ENCODE measurements at regions not wholly inside any gene's neighbourhood (a gene's known extent, or its start where the extent isn't known, plus 50 kb on each side); places are given as distances from the start of the nearest gene placed in this dataset.

GRCh38 chr7:25923741-25924460 lies 228.1 kb upstream of the NFE2L3 start:
- in situ Hi-C loops (cut with HindIII; ENCODE audit: low sequenced_read_pairs), result no loop called here

GRCh38 chr7:25926009-25926408 lies 226.0 kb upstream of the NFE2L3 start:
- in situ Hi-C loops (cut with HindIII; ENCODE audit: low sequenced_read_pairs), result no loop called here

- in situ Hi-C loops (cut with HindIII; ENCODE audit: low sequenced_read_pairs), result no loop called here
These were observed 225.5 kb upstream of the NFE2L3 start for GRCh38 chr7:25926451-25926850.

GRCh38 chr7:25926891-25927625 lies 224.9 kb upstream of the NFE2L3 start:
- in situ Hi-C loops (cut with HindIII; ENCODE audit: low sequenced_read_pairs), result no loop called here

- in situ Hi-C loops (cut with HindIII; ENCODE audit: low sequenced_read_pairs), result no loop called here
These were observed 224.4 kb upstream of the NFE2L3 start for GRCh38 chr7:25927626-25927978.

GRCh38 chr7:25928549-25929330 lies 223.3 kb upstream of the NFE2L3 start:
- in situ Hi-C loops (cut with HindIII; ENCODE audit: low sequenced_read_pairs), result no loop called here

GRCh38 chr7:25929448-25929847 lies 222.6 kb upstream of the NFE2L3 start:
- in situ Hi-C loops (cut with HindIII; ENCODE audit: low sequenced_read_pairs), result no loop called here

- in situ Hi-C loops (cut with HindIII; ENCODE audit: low sequenced_read_pairs), result no loop called here
These were observed 221.4 kb upstream of the NFE2L3 start for GRCh38 chr7:25930492-25931048.

GRCh38 chr7:25931156-25931555 lies 220.8 kb upstream of the NFE2L3 start:
- in situ Hi-C loops (cut with HindIII; ENCODE audit: low sequenced_read_pairs), result no loop called here

- in situ Hi-C loops (cut with HindIII; ENCODE audit: low sequenced_read_pairs), result no loop called here
These were observed 218.1 kb upstream of the NFE2L3 start for GRCh38 chr7:25933921-25934320.

GRCh38 chr7:25940086-25940906 lies 211.7 kb upstream of the NFE2L3 start:
- in situ Hi-C loops (cut with HindIII; ENCODE audit: low sequenced_read_pairs), result no loop called here

GRCh38 chr7:25944777-25945515 lies 207.1 kb upstream of the NFE2L3 start:
- in situ Hi-C loops (cut with HindIII; ENCODE audit: low sequenced_read_pairs), result no loop called here

GRCh38 chr7:25945608-25946007 lies 206.4 kb upstream of the NFE2L3 start:
- in situ Hi-C loops (cut with HindIII; ENCODE audit: low sequenced_read_pairs), result no loop called here

GRCh38 chr7:25946181-25946580 lies 205.8 kb upstream of the NFE2L3 start:
- in situ Hi-C loops (cut with HindIII; ENCODE audit: low sequenced_read_pairs), result no loop called here

- in situ Hi-C loops (cut with HindIII; ENCODE audit: low sequenced_read_pairs), result no loop called here
These were observed 204.1 kb upstream of the NFE2L3 start for GRCh38 chr7:25947669-25948516.

- in situ Hi-C loops (cut with HindIII; ENCODE audit: low sequenced_read_pairs), result no loop called here
These were observed 202.1 kb upstream of the NFE2L3 start for GRCh38 chr7:25949736-25950487.

GRCh38 chr7:25950488-25951413 lies 201.2 kb upstream of the NFE2L3 start:
- in situ Hi-C loops (cut with HindIII; ENCODE audit: low sequenced_read_pairs), result no loop called here

Data from endothelial cell of hepatic sinusoid (primary cell).